ENCODE measurements at regions not wholly inside any gene's neighbourhood (a gene's known extent, or its start where the extent isn't known, plus 50 kb on each side); places are given as distances from the start of the nearest gene placed in this dataset.

GRCh38 chr13:56735537-56735942 lies 405.2 kb upstream of the PRR20A start:
- TF ChIP-seq PATZ1 (CRISPR knock-in tag; IDR thresholded peaks at IDR 0.05; ENCODE audit: borderline replicate concordance), result no peak
- TF ChIP-seq SNAI2 (CRISPR knock-in tag; IDR thresholded peaks at IDR 0.05), result no peak
- no peak for TF ChIP-seq CREB5 (CRISPR knock-in tag; IDR thresholded peaks at IDR 0.05; ENCODE audit: low read depth)
- TF ChIP-seq ZNF565 (CRISPR knock-in tag; conservative IDR thresholded peaks at IDR 0.05; ENCODE audit: low read depth), result no peak
- TF ChIP-seq RARB (CRISPR knock-in tag; IDR thresholded peaks at IDR 0.05), result no peak
- TF ChIP-seq TOX (CRISPR knock-in tag; IDR thresholded peaks at IDR 0.05; ENCODE audit: borderline replicate concordance), result no peak
- no peak for TF ChIP-seq ZFP3 (CRISPR knock-in tag; IDR thresholded peaks at IDR 0.05)
- no peak for TF ChIP-seq ZNF8 (CRISPR knock-in tag; IDR thresholded peaks at IDR 0.05)
